GM12878 (cell line): ENCODE measurements at regions not wholly inside any gene's neighbourhood (a gene's known extent, or its start where the extent isn't known, plus 50 kb on each side); places are given as distances from the start of the nearest gene placed in this dataset.

Experiments
- ATAC-seq: fragments of 200-7000 bp; cut with Tn5 transposase; 3 replicates; pipeline ENCODE4 v1.9.1; 2020; ENCODE audit warnings: mild to moderate bottlenecking, moderate library complexity
- BruUV-seq: library from RNA; stranded (reverse); fragments of 400-500 nt; replicated peaks from 2 replicates; lab custom pipeline; 2021; lab: Mats Ljungman, UMichigan
- CTCF ChIA-PET: fragments of 300-600 bp; sonication (Branson Sonifier 250); formaldehyde crosslinking; extraction: SDS; loops from one replicate; lab custom pipeline; 2021; ENCODE audit warnings: inconsistent platforms; lab: Yijun Ruan, JAX
- POLR2A ChIA-PET: fragments of 350-600 bp; formaldehyde crosslinking; extraction: SDS; loops from one replicate; lab custom pipeline; 2021; ENCODE audit warnings: inconsistent platforms; lab: Charles Lee
- RAD21 ChIA-PET: fragments of 300-600 bp; sonication (Branson Sonifier 250); formaldehyde crosslinking; loops from one replicate; lab custom pipeline; 2023; ENCODE audit warnings: antibody characterized with exemption; ENCODE audit not compliant: unreplicated experiment; lab: Charles Lee
- SMC1A ChIA-PET: fragments of 300-600 bp; sonication (Branson Sonifier 250); formaldehyde crosslinking; loops from one replicate; lab custom pipeline; 2023; ENCODE audit not compliant: unreplicated experiment, uncharacterized antibody; lab: Charles Lee
- DNase-seq: peaks from one replicate; pipeline ENCODE4 v3.0.0-alpha.2; 2011; ENCODE audit warnings: low read depth, low spot score
- FAIRE-seq: peaks from 3 replicates; lab custom pipeline; 2011; peaks lifted over from hg19 to GRCh38; lab: Jason Lieb, UNC
- H2AFZ ChIP-seq: 2 replicates; pipeline ENCODE4 v1.6.0; 2011; ENCODE audit warnings: low read depth, low read length, control low read depth; ENCODE audit not compliant: control insufficient read depth
- H3K27ac ChIP-seq: 2 replicates; pipeline ENCODE4 v1.5.1; 2011; ENCODE audit warnings: control low read depth; ENCODE audit not compliant: control insufficient read depth, insufficient read depth
- H3K27me3 ChIP-seq, 2 experiments: replicated peaks in 1 of 2; 2 replicates each; pipeline versions ENCODE4 v1.6.0 to v1.6.1; 2011; ENCODE audit warnings: low read length in 1 of 2; ENCODE audit not compliant: control insufficient read depth in 2 of 2, insufficient read depth in 2 of 2
- H3K36me3 ChIP-seq, 2 experiments: 2 replicates each; pipeline ENCODE4 v1.5.1; 2011; ENCODE audit warnings: low read length in 1 of 2; ENCODE audit not compliant: control insufficient read depth in 2 of 2, insufficient read depth in 2 of 2
- H3K4me1 ChIP-seq: 2 replicates; pipeline ENCODE4 v1.6.1; 2011; ENCODE audit warnings: mild to moderate bottlenecking, low read length, moderate library complexity, mixed read lengths; ENCODE audit not compliant: control insufficient read depth, insufficient read depth
- H3K4me2 ChIP-seq: 2 replicates; pipeline ENCODE4 v1.6.0; 2011; ENCODE audit warnings: control low read depth; ENCODE audit not compliant: control insufficient read depth, insufficient read depth
- H3K4me3 ChIP-seq: fragments of 200-600 bp; sonication (generic); 2 replicates; pipeline ENCODE4 v1.5.1; 2016
- H3K79me2 ChIP-seq: 2 replicates; pipeline ENCODE4 v1.6.0; 2011; ENCODE audit warnings: low read length; ENCODE audit not compliant: control insufficient read depth, insufficient read depth
- H3K9ac ChIP-seq: 2 replicates; pipeline ENCODE4 v1.8.0; 2011; ENCODE audit warnings: low read length, control low read depth, mixed read lengths; ENCODE audit not compliant: control insufficient read depth, insufficient read depth
- H3K9me3 ChIP-seq: replicated peaks from 3 replicates; pipeline ENCODE4 v1.5.1; 2011; ENCODE audit warnings: mild to moderate bottlenecking, low read length; ENCODE audit not compliant: control insufficient read depth, insufficient read depth
- H4K20me1 ChIP-seq: 2 replicates; pipeline ENCODE4 v1.6.0; 2011; ENCODE audit not compliant: control insufficient read depth, insufficient read depth
- MEF2B ChIP-seq: fragments of 450-650 bp; IDR thresholded peaks from 2 replicates; pipeline ENCODE4 v1.6.1; 2018; ENCODE audit warnings: mild to moderate bottlenecking, moderate library complexity; ENCODE audit not compliant: partially characterized antibody, poor library complexity, severe bottlenecking
- WGBS: methylation state at CpG from one replicate; pipeline ENCODE4 v1.1.6; 2016; ENCODE audit warnings: low lambda C conversion rate; ENCODE audit not compliant: insufficient replicate concordance, insufficient coverage; ENCODE audit errors: missing lambda C conversion rate; 5-methylcytosine and 5-hydroxymethylcytosine counted together
- in situ Hi-C: fragments of 300-500 bp; cut with MboI; formaldehyde crosslinking; loops from 9 replicates; pipeline ENCODE4 v1.14.3; 2018; ENCODE audit warnings: mixed read lengths
- intact Hi-C: fragments of 100-400 bp; cut with micrococcal nuclease; formaldehyde crosslinking; loops from one replicate; pipeline ENCODE4 v1.14.2; 2022; ENCODE audit not compliant: unreplicated experiment
- TF ChIP-seq, protein P1 (sequence below): fragments of 450-650 bp; IDR thresholded peaks from 2 replicates; pipeline ENCODE4 v1.6.1; 2016; ENCODE audit warnings: mild to moderate bottlenecking, moderate library complexity, borderline replicate concordance

DNA sequence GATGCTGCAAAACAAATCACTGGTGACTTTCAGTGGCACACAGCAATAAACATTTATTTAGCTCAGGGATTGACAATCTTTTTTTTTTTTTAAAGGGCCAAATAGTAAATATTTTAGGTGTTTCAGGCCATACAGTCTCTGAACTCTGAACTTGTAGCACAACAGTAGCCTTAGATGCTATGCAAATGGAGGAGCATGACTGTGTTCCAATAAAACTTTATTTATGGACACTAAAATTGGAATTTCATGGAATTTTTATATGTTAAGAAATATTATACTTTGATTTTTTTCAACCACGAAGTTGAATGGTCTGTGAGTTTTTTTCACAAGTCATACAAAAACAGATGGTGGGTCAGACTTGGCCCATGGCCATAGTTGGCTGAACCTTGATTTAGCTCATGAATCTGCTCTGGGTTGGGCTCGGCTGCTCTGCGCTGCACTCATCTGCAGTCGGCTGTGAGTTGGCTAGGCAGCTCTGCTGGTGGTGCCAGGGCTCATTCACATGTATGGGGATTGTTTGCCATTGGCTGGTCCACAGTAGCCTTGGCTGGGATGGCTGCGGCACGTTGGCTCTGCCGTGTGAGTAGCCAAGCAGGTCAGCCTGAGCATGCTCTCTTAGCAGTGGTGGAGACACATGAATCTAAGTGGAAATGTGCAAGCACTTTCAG lies 231.7 kb upstream of the PGRMC2 start:
- no peaks in the 10 kb centered on the region for H3K27me3 ChIP-seq
- H4K20me1 ChIP-seq: no peaks in the 10 kb centered on the region
- no peak for TF ChIP-seq MEF2B
- TF ChIP-seq, protein P1, sequence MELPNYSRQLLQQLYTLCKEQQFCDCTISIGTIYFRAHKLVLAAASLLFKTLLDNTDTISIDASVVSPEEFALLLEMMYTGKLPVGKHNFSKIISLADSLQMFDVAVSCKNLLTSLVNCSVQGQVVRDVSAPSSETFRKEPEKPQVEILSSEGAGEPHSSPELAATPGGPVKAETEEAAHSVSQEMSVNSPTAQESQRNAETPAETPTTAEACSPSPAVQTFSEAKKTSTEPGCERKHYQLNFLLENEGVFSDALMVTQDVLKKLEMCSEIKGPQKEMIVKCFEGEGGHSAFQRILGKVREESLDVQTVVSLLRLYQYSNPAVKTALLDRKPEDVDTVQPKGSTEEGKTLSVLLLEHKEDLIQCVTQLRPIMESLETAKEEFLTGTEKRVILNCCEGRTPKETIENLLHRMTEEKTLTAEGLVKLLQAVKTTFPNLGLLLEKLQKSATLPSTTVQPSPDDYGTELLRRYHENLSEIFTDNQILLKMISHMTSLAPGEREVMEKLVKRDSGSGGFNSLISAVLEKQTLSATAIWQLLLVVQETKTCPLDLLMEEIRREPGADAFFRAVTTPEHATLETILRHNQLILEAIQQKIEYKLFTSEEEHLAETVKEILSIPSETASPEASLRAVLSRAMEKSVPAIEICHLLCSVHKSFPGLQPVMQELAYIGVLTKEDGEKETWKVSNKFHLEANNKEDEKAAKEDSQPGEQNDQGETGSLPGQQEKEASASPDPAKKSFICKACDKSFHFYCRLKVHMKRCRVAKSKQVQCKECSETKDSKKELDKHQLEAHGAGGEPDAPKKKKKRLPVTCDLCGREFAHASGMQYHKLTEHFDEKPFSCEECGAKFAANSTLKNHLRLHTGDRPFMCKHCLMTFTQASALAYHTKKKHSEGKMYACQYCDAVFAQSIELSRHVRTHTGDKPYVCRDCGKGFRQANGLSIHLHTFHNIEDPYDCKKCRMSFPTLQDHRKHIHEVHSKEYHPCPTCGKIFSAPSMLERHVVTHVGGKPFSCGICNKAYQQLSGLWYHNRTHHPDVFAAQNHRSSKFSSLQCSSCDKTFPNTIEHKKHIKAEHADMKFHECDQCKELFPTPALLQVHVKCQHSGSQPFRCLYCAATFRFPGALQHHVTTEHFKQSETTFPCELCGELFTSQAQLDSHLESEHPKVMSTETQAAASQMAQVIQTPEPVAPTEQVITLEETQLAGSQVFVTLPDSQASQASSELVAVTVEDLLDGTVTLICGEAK: peak; percentile 61
- FAIRE-seq (no peak), DNase-seq (no peak), ATAC-seq (no peak)
- H3K79me2 ChIP-seq: no peaks in the 10 kb centered on the region
- ChIA-PET SMC1A (interaction anchor here (1.0 to 3.5 kb wide), 6 partner anchors 20 to 156 kb away, joined by 3 to 27 read pairs (median 14); no protein-coding TSS in a partner anchor), POLR2A (interaction anchor here (0.6 to 3.0 kb wide), 2 partner anchors 9 to 30 kb away, joined by 3 to 10 read pairs; no protein-coding TSS in a partner anchor), RAD21 (interaction anchor here (1.3 to 5.4 kb wide), 2 partner anchors 64 to 113 kb away, joined by 3 to 47 read pairs; no protein-coding TSS in a partner anchor), CTCF (interaction anchor here (0.6 to 3.0 kb wide), 6 partner anchors 29 to 69 kb away, joined by 3 to 13 read pairs (median 6); no protein-coding TSS in a partner anchor)
- no peaks in the 10 kb centered on the region for H3K36me3 ChIP-seq
- H2AFZ ChIP-seq: no peak overlapping the region
- H3K9me3 ChIP-seq: peaks cover under 1% of the 10 kb centered on the region; the same call in 1 of the 3 replicates
- no peak overlapping the region for H3K4me3 ChIP-seq
- 90% methylated on average over 7 of the region's 7 CpGs for WGBS
- peaks cover 23% of the 10 kb centered on the region for H3K4me1 ChIP-seq
- no peak overlapping the region for H3K9ac ChIP-seq
- intact Hi-C loops: no loop called here
- in situ Hi-C loops: no loop called here
- no peak overlapping the region for H3K4me2 ChIP-seq
- H3K27ac ChIP-seq: no peak overlapping the region
- BruUV-seq: no TSS peak
